GM18526 (cell line): ENCODE measurements at regions not wholly inside any gene's neighbourhood (a gene's known extent, or its start where the extent isn't known, plus 50 kb on each side); places are given as distances from the start of the nearest gene placed in this dataset.

Experiments
- POLR2A ChIP-seq: IDR thresholded peaks from 3 replicates; pipeline ENCODE4 v1.6.1; 2011; ENCODE audit not compliant: insufficient read length; ENCODE audit errors: extremely low read depth

- TF ChIP-seq POLR2A: no peak
Measured at GRCh38 chr15:38636597-38636996, 72.0 kb upstream of the RASGRP1 start.

GRCh38 chr15:38638126-38638525 lies 73.5 kb upstream of the RASGRP1 start:
- TF ChIP-seq POLR2A: no peak

- TF ChIP-seq POLR2A: no peak
Measured at GRCh38 chr15:38638811-38639210, 74.2 kb upstream of the RASGRP1 start.

GRCh38 chr15:38642689-38643270 lies 78.2 kb upstream of the RASGRP1 start:
- TF ChIP-seq POLR2A: no peak

GRCh38 chr15:38646716-38647115 lies 82.1 kb upstream of the RASGRP1 start:
- TF ChIP-seq POLR2A: no peak

- TF ChIP-seq POLR2A: no peak
Measured at GRCh38 chr15:38647683-38648082, 83.1 kb upstream of the RASGRP1 start.

- no peak for TF ChIP-seq POLR2A
Measured at GRCh38 chr15:38648121-38648843, 83.7 kb upstream of the RASGRP1 start.

GRCh38 chr15:38650384-38650783 lies 85.8 kb upstream of the RASGRP1 start:
- TF ChIP-seq POLR2A: no peak

GRCh38 chr15:38650936-38651327 lies 86.3 kb upstream of the RASGRP1 start:
- no peak for TF ChIP-seq POLR2A

GRCh38 chr15:38651328-38652038 lies 86.9 kb upstream of the RASGRP1 start:
- TF ChIP-seq POLR2A: peak; percentile 17

- TF ChIP-seq POLR2A: no peak
Measured at GRCh38 chr15:38652183-38652794, 87.7 kb upstream of the RASGRP1 start.

- TF ChIP-seq POLR2A: no peak
Measured at GRCh38 chr15:38652998-38653397, 88.4 kb upstream of the RASGRP1 start.

- TF ChIP-seq POLR2A: no peak
Measured at GRCh38 chr15:38658431-38658830, 93.8 kb upstream of the RASGRP1 start.

GRCh38 chr15:38660738-38661137 lies 96.1 kb upstream of the RASGRP1 start:
- no peak for TF ChIP-seq POLR2A

GRCh38 chr15:38662033-38662802 lies 97.6 kb upstream of the RASGRP1 start:
- no peak for TF ChIP-seq POLR2A

- no peak for TF ChIP-seq POLR2A
Measured at GRCh38 chr15:38662805-38663204, 98.2 kb upstream of the RASGRP1 start.
